ENCODE measurements at regions not wholly inside any gene's neighbourhood (a gene's known extent, or its start where the extent isn't known, plus 50 kb on each side); places are given as distances from the start of the nearest gene placed in this dataset.

DNA sequence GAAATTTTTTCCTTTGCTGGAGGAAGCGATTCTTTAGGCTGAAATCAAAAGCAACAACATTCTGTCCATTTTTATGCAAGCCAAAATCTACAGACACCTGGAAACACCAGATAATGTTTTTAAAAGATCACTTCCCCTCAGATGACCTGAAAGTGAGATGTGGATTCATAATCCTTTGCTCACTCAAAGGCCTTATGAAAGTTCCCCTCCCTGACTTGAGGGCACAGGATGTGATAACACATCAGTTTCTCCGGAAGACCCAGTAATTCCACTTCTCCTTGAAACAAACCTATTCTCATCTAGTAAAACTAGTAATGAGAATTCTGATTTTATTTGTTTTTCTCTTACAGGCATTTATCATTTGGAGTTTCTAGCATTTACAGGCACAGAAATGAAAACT, 218.3 kb upstream of the RND3 start:
- no peak overlapping the region for H3K4me3 ChIP-seq (ENCODE audit: low read depth, low read length)
- DNase-seq (ENCODE audit: low read depth), result no peak
- no peak for TF ChIP-seq CTCF (IDR thresholded peaks at IDR 0.05; ENCODE audit: insufficient read depth, low read depth, low read length)

DNA sequence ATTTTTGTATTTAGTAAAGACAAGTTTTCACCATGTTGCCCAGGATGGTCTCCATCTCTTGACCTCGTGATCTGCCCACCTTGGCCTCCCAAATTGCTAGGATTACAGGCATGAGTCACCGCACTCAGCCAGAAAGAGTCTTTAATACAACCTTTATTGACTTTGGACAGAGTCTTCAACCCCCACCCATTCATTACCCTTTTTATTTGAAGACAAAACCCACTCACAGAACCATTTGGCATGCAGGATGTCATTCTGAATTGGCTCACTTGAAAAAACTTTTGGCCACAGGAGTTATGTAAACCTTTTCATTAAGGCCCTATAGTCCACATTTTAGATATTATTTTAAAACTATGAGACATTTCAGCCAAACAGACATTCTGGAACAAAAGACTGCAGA, 217.9 kb upstream of the RND3 start:
- no peak overlapping the region for H3K4me3 ChIP-seq (ENCODE audit: low read depth, low read length)
- TF ChIP-seq CTCF (IDR thresholded peaks at IDR 0.05; ENCODE audit: insufficient read depth, low read depth, low read length), result no peak

GRCh38 chr2:150702791-150703190, 215.3 kb upstream of the RND3 start:
- TF ChIP-seq CTCF (IDR thresholded peaks at IDR 0.05; ENCODE audit: insufficient read depth, low read depth, low read length), result no peak
- no peak overlapping the region for H3K4me3 ChIP-seq (ENCODE audit: low read depth, low read length)
- no peak for DNase-seq (ENCODE audit: low read depth)

More for the DNA sequence above, 217.9 kb upstream of the RND3 start:
- DNase-seq (ENCODE audit: low read depth), result no peak

DNA sequence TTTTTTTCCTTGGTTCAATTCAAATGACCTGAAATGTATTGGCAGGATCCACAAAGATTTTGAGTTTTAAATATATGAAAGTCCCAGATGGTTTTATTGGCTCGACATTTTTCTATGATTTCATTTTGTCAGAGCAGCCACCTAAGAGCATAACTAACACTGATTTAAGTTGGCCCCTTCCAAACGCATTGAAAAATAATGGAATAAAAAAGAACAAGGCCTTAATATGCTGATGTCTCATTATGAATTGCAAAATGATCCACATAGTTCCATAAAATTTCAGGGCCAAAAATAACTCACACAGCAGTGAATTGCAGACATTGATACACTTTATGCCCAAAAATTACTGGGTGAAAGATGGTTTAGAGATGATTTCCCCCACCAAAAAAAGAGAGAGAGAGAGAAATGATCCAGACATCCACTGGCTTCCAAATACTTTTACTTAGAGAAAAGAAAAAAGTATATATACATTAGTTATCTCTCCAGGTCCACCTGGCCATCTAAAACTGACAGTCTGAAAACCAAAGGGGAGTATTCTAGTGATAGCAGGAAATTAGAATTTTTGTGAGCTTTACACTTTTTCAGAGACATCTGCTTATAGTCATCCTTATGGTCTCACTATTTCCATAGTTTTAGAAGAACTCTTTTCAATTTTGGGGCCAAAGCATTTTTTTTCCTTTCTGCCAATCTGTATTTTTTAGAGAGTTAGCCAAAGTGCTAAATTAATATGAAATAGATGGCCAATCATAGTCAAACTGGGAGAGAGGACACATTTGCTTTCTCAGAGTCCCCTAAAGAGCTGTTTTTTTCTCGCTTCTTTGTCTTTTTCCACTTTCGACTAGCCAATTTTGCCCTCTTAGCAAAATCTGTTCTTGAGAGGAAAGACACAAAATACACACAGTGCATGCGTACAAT, 213.5 kb upstream of the RND3 start:
- no peak for TF ChIP-seq CTCF (IDR thresholded peaks at IDR 0.05; ENCODE audit: insufficient read depth, low read depth, low read length)
- no peak overlapping the region for H3K4me3 ChIP-seq (ENCODE audit: low read depth, low read length)
- no peak for DNase-seq (ENCODE audit: low read depth)

- TF ChIP-seq CTCF (IDR thresholded peaks at IDR 0.05; ENCODE audit: insufficient read depth, low read depth, low read length), result no peak
- H3K4me3 ChIP-seq (ENCODE audit: low read depth, low read length), result no peak overlapping the region
- no peak for DNase-seq (ENCODE audit: low read depth)
These were observed 211.8 kb upstream of the RND3 start for GRCh38 chr2:150699218-150699617.

DNA sequence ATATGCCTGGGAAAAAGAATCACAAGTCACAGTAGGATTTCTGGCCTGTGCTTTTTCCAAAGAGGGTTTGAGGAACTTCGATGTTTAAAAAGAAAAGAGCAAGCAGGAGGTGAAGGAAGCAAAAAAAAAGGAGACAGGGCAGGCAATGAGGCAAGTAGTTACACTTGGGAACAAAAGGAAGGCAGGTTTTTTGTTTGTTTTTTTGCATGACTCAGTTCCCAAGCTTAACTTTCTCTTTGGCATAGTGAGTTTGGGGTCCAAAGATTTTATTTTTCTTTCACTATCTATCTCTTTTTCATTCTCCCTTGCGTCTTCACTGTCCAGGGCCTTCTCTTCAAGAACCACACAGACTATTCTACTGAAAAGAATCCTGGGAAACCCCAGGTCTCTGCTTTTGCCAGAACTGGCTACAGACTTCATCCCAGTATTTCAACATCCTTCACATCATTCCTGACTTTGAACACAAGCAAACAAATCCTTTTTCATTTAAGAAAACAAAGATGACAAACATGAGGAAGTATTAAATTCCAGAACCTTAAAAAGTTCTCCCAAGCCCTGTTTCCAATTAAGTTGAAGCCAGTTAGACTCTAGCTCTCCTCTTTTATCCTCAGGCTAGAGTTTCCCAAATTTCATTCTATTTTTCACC, 210.7 kb upstream of the RND3 start:
- peak; percentile 84 for DNase-seq (ENCODE audit: low read depth)
- no peak for TF ChIP-seq CTCF (IDR thresholded peaks at IDR 0.05; ENCODE audit: insufficient read depth, low read depth, low read length)
- no peak overlapping the region for H3K4me3 ChIP-seq (ENCODE audit: low read depth, low read length)
